ENCODE measurements at regions not wholly inside any gene's neighbourhood (a gene's known extent, or its start where the extent isn't known, plus 50 kb on each side); places are given as distances from the start of the nearest gene placed in this dataset.

DNA sequence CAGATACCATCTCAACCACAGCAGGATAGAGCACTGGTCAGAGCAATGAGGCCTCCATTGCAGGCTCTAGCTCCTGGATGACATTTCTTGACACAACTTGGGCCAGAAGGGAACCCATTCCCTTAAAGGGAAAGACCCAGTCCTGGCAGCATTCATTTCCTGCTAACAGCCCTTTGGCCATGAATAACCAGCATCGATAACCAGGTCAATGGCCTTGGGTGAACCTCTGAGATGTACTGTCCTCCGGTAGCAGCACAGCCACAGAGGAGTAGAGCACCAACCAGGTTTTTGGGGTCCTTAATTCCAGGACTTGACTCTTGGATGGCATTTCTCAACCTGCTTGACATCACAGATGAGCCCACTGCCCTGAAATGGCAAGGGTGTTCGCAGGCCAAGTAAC is 71.2 kb upstream of the FKBP1C start:
- TF ChIP-seq RAD21 (IDR thresholded peaks at IDR 0.05; ENCODE audit: low read length) (no peak), RFX5 (IDR thresholded peaks at IDR 0.05; ENCODE audit: low read depth, low read length) (no peak), POLR2A (IDR thresholded peaks at IDR 0.05; ENCODE audit: low read depth, low read length) (no peak)
- TF ChIP-seq, protein P1, sequence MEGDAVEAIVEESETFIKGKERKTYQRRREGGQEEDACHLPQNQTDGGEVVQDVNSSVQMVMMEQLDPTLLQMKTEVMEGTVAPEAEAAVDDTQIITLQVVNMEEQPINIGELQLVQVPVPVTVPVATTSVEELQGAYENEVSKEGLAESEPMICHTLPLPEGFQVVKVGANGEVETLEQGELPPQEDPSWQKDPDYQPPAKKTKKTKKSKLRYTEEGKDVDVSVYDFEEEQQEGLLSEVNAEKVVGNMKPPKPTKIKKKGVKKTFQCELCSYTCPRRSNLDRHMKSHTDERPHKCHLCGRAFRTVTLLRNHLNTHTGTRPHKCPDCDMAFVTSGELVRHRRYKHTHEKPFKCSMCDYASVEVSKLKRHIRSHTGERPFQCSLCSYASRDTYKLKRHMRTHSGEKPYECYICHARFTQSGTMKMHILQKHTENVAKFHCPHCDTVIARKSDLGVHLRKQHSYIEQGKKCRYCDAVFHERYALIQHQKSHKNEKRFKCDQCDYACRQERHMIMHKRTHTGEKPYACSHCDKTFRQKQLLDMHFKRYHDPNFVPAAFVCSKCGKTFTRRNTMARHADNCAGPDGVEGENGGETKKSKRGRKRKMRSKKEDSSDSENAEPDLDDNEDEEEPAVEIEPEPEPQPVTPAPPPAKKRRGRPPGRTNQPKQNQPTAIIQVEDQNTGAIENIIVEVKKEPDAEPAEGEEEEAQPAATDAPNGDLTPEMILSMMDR (conservative IDR thresholded peaks at IDR 0.05; ENCODE audit: low read depth, low read length), result no peak

All from IMR-90 (cell line).